HEK293T (cell line): ENCODE measurements at regions not wholly inside any gene's neighbourhood (a gene's known extent, or its start where the extent isn't known, plus 50 kb on each side); places are given as distances from the start of the nearest gene placed in this dataset.

Experiments used
- CTCF ChIA-PET: fragments of 350-600 bp; formaldehyde crosslinking; extraction: SDS; loops from one replicate; lab custom pipeline; 2021; ENCODE audit warnings: antibody characterized with exemption, inconsistent platforms; lab: Yijun Ruan, JAX
- POLR2A ChIA-PET: fragments of 350-600 bp; formaldehyde crosslinking; extraction: SDS; loops from one replicate; lab custom pipeline; 2020; ENCODE audit warnings: antibody characterized with exemption, inconsistent platforms; lab: Yijun Ruan, JAX
- DNase-seq: peaks from one replicate; pipeline ENCODE4 v3.0.0; 2012; ENCODE audit warnings: mixed read lengths; ENCODE audit errors: extremely low spot score
- ARNT ChIP-seq: fragments of 450-650 bp; IDR thresholded peaks from 2 replicates; pipeline ENCODE4 v1.6.1; 2017; ENCODE audit warnings: mild to moderate bottlenecking
- BHLHE40 ChIP-seq: fragments of 450-650 bp; IDR thresholded peaks from 2 replicates; pipeline ENCODE4 v1.6.1; 2016; ENCODE audit warnings: mild to moderate bottlenecking, moderate library complexity, borderline replicate concordance
- CTBP1 ChIP-seq: fragments of 450-650 bp; IDR thresholded peaks from 2 replicates; pipeline ENCODE4 v1.6.1; 2016; ENCODE audit warnings: borderline replicate concordance
- ELF4 ChIP-seq: fragments of 450-650 bp; IDR thresholded peaks from 2 replicates; pipeline ENCODE4 v1.6.1; 2017; ENCODE audit warnings: antibody characterized with exemption
- FOXA1 ChIP-seq: fragments of 450-650 bp; IDR thresholded peaks from 2 replicates; pipeline ENCODE4 v1.6.1; 2016; ENCODE audit warnings: mild to moderate bottlenecking
- FOXK2 ChIP-seq: fragments of 450-650 bp; IDR thresholded peaks from 2 replicates; pipeline ENCODE4 v1.6.1; 2016; ENCODE audit warnings: mild to moderate bottlenecking
- FOXM1 ChIP-seq: fragments of 450-650 bp; IDR thresholded peaks from 2 replicates; pipeline ENCODE4 v1.6.1; 2017; ENCODE audit warnings: mild to moderate bottlenecking, borderline replicate concordance
- HDGF ChIP-seq: fragments of 450-650 bp; IDR thresholded peaks from 2 replicates; pipeline ENCODE4 v1.6.1; 2017; ENCODE audit warnings: antibody characterized with exemption, borderline replicate concordance
- L3MBTL2 ChIP-seq: fragments of 450-650 bp; conservative IDR thresholded peaks from 2 replicates; pipeline ENCODE4 v1.6.1; 2016; ENCODE audit warnings: mild to moderate bottlenecking
- LEF1 ChIP-seq: fragments of 450-650 bp; IDR thresholded peaks from 2 replicates; pipeline ENCODE4 v1.6.1; 2017; ENCODE audit warnings: mild to moderate bottlenecking, borderline replicate concordance
- NFRKB ChIP-seq: fragments of 450-650 bp; IDR thresholded peaks from 2 replicates; pipeline ENCODE4 v1.6.1; 2016; ENCODE audit warnings: mild to moderate bottlenecking, moderate library complexity
- PKNOX1 ChIP-seq: fragments of 450-650 bp; IDR thresholded peaks from 2 replicates; pipeline ENCODE4 v1.6.1; 2016
- SP1 ChIP-seq: fragments of 450-650 bp; IDR thresholded peaks from 2 replicates; pipeline ENCODE4 v1.6.1; 2017
- SUZ12 ChIP-seq: fragments of 450-650 bp; IDR thresholded peaks from 2 replicates; pipeline ENCODE4 v1.6.1; 2016; ENCODE audit warnings: mild to moderate bottlenecking
- TARDBP ChIP-seq: fragments of 450-650 bp; IDR thresholded peaks from 2 replicates; pipeline ENCODE4 v1.6.1; 2016
- ZNF384 ChIP-seq: fragments of 450-650 bp; IDR thresholded peaks from 2 replicates; pipeline ENCODE4 v1.6.1; 2016

DNA sequence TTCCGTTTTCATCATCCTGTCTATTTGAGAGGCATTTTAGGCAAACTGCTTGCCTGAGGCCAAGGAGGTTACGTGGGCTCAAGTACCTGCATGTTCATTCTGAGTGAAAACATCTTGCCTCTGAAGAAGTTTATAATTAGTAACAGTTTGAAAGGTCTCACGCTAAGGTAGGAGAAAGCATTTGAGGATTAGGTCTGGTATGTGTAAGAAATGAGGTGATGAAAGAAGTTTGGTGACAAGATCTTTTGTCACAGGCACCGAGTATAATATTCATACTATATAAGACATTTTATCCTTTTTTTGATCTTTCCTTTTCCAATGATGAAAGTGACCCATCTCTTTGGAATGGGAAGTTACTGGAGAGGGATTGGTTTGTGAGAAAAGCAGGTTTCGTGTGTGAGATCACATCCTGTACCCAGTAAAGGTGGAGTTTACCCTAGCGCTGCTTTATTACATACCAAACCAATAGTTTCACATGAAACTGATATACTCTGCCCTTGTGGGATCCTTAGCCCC is 98.7 kb upstream of the PDC start:
- POLR2A ChIA-PET = no interaction called here
- no peak for DNase-seq
- TF ChIP-seq SUZ12 (no peak), CTBP1 (no peak), HDGF (no peak), TARDBP (no peak), BHLHE40 (no peak), NFRKB (no peak), L3MBTL2 (no peak), FOXM1 (no peak), ARNT (no peak), SP1 (no peak), ZNF384 (no peak), FOXK2 (no peak), FOXA1 (no peak), PKNOX1 (no peak), ELF4 (no peak)
- CTCF ChIA-PET = no interaction called here

- POLR2A ChIA-PET = no interaction called here
- CTCF ChIA-PET = interaction anchor here (0.6 kb wide), 1 partner anchor 9 kb away, joined by 3 read pairs; no protein-coding TSS in a partner anchor
- TF ChIP-seq ARNT (no peak), L3MBTL2 (no peak), NFRKB (no peak), BHLHE40 (no peak), SUZ12 (no peak), ELF4 (no peak), ZNF384 (no peak), FOXA1 (no peak)
- no peak for DNase-seq
Measured at GRCh38 chr1:186557147-186557777, 96.3 kb upstream of the PDC start.

- DNase-seq = no peak
- ChIA-PET POLR2A (no interaction called here), CTCF (no interaction called here)
- TF ChIP-seq FOXA1 (no peak), ZNF384 (no peak), BHLHE40 (no peak), NFRKB (no peak), L3MBTL2 (no peak), ARNT (no peak), FOXK2 (no peak), LEF1 (no peak)
Measured at GRCh38 chr1:186550832-186551231, 89.9 kb upstream of the PDC start.

DNA sequence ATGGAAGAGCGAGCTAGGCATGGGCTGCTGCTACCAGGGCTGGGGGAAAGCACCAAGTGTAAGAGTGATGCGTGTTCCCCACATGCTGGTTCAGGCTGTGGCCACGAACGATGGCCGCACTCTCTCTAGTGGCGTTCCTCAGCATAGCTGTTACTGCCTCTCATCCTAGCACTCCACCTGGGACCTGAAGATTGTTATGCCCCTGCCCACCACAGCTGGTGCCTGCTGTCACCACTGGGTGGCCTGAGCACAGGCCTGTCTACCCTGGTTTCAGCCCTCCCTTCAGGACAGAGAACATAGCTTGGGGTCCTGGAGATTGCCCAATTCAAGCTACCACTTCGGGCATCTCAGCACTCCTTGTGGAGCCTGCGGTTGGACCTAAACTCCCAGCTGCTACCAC is 80.1 kb upstream of the PDC start:
- ChIA-PET CTCF (no interaction called here), POLR2A (no interaction called here)
- TF ChIP-seq LEF1 (no peak), ARNT (no peak), SP1 (no peak), L3MBTL2 (no peak), CTBP1 (no peak), PKNOX1 (no peak), FOXK2 (no peak), FOXM1 (no peak), FOXA1 (no peak), SUZ12 (no peak)
- DNase-seq = no peak

- POLR2A ChIA-PET = no interaction called here
- DNase-seq = no peak
- CTCF ChIA-PET = no interaction called here
- no peak for TF ChIP-seq ARNT
- no peak for TF ChIP-seq LEF1
Measured at GRCh38 chr1:186540521-186540920, 79.6 kb upstream of the PDC start.

GRCh38 chr1:186536273-186536890 is 75.5 kb upstream of the PDC start:
- POLR2A ChIA-PET = no interaction called here
- no peak for DNase-seq
- no peak for TF ChIP-seq ELF4
- CTCF ChIA-PET = no interaction called here

GRCh38 chr1:186535388-186536133 is 74.6 kb upstream of the PDC start:
- ChIA-PET POLR2A (no interaction called here), CTCF (no interaction called here)
- TF ChIP-seq SUZ12 = no peak
- no peak for TF ChIP-seq SP1
- no peak for TF ChIP-seq HDGF
- TF ChIP-seq L3MBTL2 = no peak
- no peak for TF ChIP-seq ARNT
- TF ChIP-seq FOXA1 = no peak
- TF ChIP-seq BHLHE40 = no peak
- no peak for TF ChIP-seq FOXK2
- TF ChIP-seq ELF4 = no peak
- no peak for TF ChIP-seq PKNOX1
- no peak for TF ChIP-seq LEF1
- no peak for TF ChIP-seq ZNF384
- no peak for TF ChIP-seq CTBP1
- no peak for TF ChIP-seq FOXM1
- no peak for TF ChIP-seq TARDBP
- TF ChIP-seq NFRKB = no peak
- DNase-seq = no peak
